Kidney (tissue), 13 donors: ENCODE measurements at regions not wholly inside any gene's neighbourhood (a gene's known extent, or its start where the extent isn't known, plus 50 kb on each side); places are given as distances from the start of the nearest gene placed in this dataset.

Experiments
- DNase-seq, 5 donors: peaks; one replicate each; pipeline ENCODE4 v3.0.0-alpha.2; 2013 to 2020
- FAIRE-seq: peaks from 2 replicates; lab custom pipeline; 2012; peaks lifted over from hg19 to GRCh38; lab: Jason Lieb, UNC
- H3K27ac ChIP-seq, 2 donors: one replicate each; pipeline ENCODE4 v1.7.0; 2013; ENCODE audit warnings: low read depth in 2 of 2, low read length in 2 of 2, inconsistent platforms in 1 of 2
- H3K27me3 ChIP-seq: one replicate; pipeline ENCODE4 v1.7.1; 2013; ENCODE audit warnings: low read length, inconsistent platforms; ENCODE audit not compliant: control insufficient read depth, insufficient read depth
- H3K36me3 ChIP-seq, 3 donors: one replicate each; pipeline versions ENCODE4 v1.7.0 to v1.7.1; 2013; ENCODE audit warnings: low read length in 3 of 3, control low read depth in 1 of 3, inconsistent platforms in 1 of 3; ENCODE audit not compliant: insufficient read depth in 3 of 3, control insufficient read depth in 2 of 3
- H3K4me1 ChIP-seq, 3 donors: one replicate each; pipeline versions ENCODE4 v1.7.0 to v1.7.1; 2013; ENCODE audit warnings: low read length in 3 of 3, inconsistent platforms in 1 of 3, low read depth in 1 of 3; ENCODE audit not compliant: control insufficient read depth in 2 of 3, insufficient read depth in 2 of 3
- H3K4me3 ChIP-seq, 3 donors: one replicate each; pipeline versions ENCODE4 v1.7.0 to v1.8.1; 2013; ENCODE audit warnings: low read length in 3 of 3, control low read depth in 1 of 3, inconsistent platforms in 1 of 3
- H3K9ac ChIP-seq, 3 donors: one replicate each; pipeline versions ENCODE4 v1.7.0 to v1.7.1; 2013; ENCODE audit warnings: low read length in 3 of 3, control low read depth in 1 of 3, inconsistent platforms in 1 of 3
- H3K9me3 ChIP-seq, 3 donors: one replicate each; pipeline versions ENCODE4 v1.7.0 to v1.7.1; 2013; ENCODE audit warnings: low read length in 3 of 3, control low read depth in 1 of 3, inconsistent platforms in 1 of 3; ENCODE audit not compliant: control insufficient read depth in 2 of 3, insufficient read depth in 1 of 3
- intact Hi-C: fragments of 100-400 bp; cut with DNase I; formaldehyde crosslinking; loops from one replicate; pipeline ENCODE4 v1.11.1; 2022
- TF ChIP-seq, protein P1 (sequence below): IDR thresholded peaks from 3 replicates; pipeline ENCODE4 v1.5.1; 2012; ENCODE audit warnings: mild to moderate bottlenecking, moderate library complexity, borderline replicate concordance; ENCODE audit not compliant: insufficient read depth; ENCODE audit errors: extremely low read depth
- donor health status: control.
- donor health status: control.
- donor health status: control.
- donor health status: control.
- donor health status: control.
- donor health status: DM: yes; HTN: yes; CAD: no.
- donor health status: Normal renal cell carcinoma (clear cell type).

DNA sequence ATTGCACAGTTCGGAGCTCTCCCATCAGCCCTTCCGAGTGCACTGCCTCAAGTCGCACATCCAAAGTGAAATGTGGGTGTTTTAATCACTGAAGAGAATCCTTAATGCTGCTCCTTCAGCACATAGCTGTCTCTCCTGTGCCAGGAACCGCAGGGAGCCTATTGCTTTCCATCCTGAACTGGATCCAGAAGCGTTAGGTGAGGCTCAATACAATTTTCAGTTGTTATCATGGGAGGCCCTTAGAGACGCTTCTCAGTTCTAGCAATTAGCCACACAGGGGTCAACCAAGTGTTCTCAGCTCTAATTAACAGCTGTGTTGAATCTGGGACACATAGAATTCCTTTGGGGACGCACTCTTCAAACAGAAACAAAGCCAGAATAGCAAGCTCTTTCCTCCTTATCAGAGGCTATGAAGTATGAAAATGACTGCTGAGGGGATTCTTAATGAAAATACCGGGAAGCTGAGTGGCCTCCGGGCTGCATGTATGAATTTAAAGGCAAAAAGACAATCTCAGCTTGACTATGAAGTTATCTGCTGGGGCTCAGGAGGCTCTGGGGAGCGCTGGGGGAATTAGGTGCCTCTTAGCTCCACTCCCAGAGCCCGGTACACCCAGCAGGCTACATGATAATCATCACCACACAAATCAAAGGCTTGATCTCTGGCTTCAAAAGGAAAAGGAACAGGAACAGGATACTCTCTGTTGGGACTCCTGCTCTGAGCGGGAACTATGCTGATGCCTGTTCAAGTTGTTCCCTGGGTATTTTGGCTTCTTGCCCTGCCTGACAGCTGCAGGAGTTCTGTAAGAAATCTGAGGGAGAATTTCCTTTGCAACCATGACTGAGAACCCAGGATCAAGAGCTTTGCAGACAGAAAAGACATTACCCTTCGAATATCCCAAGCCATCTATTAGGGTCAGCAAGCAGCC, 55.4 kb upstream of the NCOA1 start:
- intact Hi-C loops = no loop called here
- no peak overlapping the region for H3K4me3 ChIP-seq
- TF ChIP-seq, protein P1, sequence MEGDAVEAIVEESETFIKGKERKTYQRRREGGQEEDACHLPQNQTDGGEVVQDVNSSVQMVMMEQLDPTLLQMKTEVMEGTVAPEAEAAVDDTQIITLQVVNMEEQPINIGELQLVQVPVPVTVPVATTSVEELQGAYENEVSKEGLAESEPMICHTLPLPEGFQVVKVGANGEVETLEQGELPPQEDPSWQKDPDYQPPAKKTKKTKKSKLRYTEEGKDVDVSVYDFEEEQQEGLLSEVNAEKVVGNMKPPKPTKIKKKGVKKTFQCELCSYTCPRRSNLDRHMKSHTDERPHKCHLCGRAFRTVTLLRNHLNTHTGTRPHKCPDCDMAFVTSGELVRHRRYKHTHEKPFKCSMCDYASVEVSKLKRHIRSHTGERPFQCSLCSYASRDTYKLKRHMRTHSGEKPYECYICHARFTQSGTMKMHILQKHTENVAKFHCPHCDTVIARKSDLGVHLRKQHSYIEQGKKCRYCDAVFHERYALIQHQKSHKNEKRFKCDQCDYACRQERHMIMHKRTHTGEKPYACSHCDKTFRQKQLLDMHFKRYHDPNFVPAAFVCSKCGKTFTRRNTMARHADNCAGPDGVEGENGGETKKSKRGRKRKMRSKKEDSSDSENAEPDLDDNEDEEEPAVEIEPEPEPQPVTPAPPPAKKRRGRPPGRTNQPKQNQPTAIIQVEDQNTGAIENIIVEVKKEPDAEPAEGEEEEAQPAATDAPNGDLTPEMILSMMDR = no peak
- no peaks in the 10 kb centered on the region for H3K36me3 ChIP-seq
- no peaks in the 10 kb centered on the region for H3K27me3 ChIP-seq
- DNase-seq (peak in 3 of 5 donors; percentile 62 to 90 (median 69)), FAIRE-seq (no peak)
- no peak overlapping the region for H3K9ac ChIP-seq
- no peaks in the 10 kb centered on the region for H3K9me3 ChIP-seq
- H3K4me1 ChIP-seq = peaks cover 0 to 4% (median 3%) of the 10 kb centered on the region in 3 donors
- peak overlapping the region in 1 of 2 donors; percentile 20 for H3K27ac ChIP-seq

DNA sequence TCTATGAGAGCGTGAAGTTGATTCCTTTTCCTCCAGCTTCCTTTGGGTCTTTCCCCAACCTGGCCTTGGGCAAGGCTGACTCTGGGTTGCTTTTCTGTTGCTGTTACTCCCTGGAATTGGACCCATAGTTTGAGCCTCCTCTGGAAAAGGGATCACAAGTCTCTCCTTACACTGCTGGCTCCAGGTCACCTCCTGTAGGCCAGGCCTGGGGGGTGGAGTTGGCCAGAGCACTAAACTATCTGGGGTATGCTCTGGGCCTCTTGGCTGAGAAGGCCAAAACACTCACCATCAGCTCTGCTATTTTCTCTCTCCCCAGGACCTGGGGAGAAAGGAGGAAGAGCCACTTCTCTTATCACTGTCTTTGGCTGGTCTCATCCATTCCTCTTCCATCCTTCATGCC, 56.5 kb upstream of the NCOA1 start:
- Histone ChIP-seq H3K4me3 (no peak overlapping the region), H3K27me3 (no peaks in the 10 kb centered on the region), H3K36me3 (no peaks in the 10 kb centered on the region), H3K9ac (no peak overlapping the region), H3K4me1 (peaks cover 0 to 4% (median 3%) of the 10 kb centered on the region in 3 donors), H3K9me3 (no peaks in the 10 kb centered on the region), H3K27ac (no peak overlapping the region)
- intact Hi-C loops = no loop called here
- no peak for FAIRE-seq
- DNase-seq = no peak
- TF ChIP-seq, protein P1 = no peak

DNA sequence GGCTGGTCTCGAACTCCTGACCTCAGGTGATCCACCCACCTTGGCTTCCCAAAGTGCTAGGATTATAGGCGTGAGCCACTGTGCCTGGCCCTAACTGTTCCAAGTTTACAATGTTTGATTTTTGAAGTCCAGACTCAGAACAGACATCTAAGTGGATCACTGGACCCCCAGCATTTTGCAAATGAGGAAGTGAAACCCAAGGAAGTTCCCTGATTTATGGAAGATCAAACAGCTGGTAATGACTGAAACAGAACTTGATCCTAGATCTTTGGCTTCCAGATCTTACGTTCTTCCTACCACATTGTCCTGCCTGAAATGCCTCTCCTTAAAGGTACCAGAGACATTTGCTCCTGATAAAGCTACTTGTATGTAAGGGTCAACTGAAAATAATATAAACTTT, 58.3 kb upstream of the NCOA1 start:
- H3K4me3 ChIP-seq = no peak overlapping the region
- H3K27me3 ChIP-seq = no peaks in the 10 kb centered on the region
- DNase-seq = no peak
- H3K36me3 ChIP-seq = no peaks in the 10 kb centered on the region
- TF ChIP-seq, protein P1 = no peak
- peaks cover 0 to 4% (median 3%) of the 10 kb centered on the region in 3 donors for H3K4me1 ChIP-seq
- no peaks in the 10 kb centered on the region for H3K9me3 ChIP-seq
- H3K27ac ChIP-seq = no peak overlapping the region
- intact Hi-C loops = no loop called here
- no peak for FAIRE-seq
- H3K9ac ChIP-seq = no peak overlapping the region
